A549 (cell line): ENCODE measurements at regions not wholly inside any gene's neighbourhood (a gene's known extent, or its start where the extent isn't known, plus 50 kb on each side); places are given as distances from the start of the nearest gene placed in this dataset.

ENCODE experiments used
- ATAC-seq, 2 experiments: fragments of 200-7000 bp in 1 of 2; fragments of >200 bp in 1 of 2; cut with Nextera tagmentation in 1 of 2; cut with Tn5 transposase in 1 of 2; 3 replicates each; pipeline versions ENCODE4 v1.8.0 to v1.9.1; 2018 to 2020; ENCODE audit warnings: mild to moderate bottlenecking in 1 of 2, moderate library complexity in 1 of 2
- CTCF ChIA-PET: fragments of 300-600 bp; sonication (Branson Sonifier 250); formaldehyde crosslinking; extraction: SDS; loops from one replicate; lab custom pipeline; 2021; ENCODE audit warnings: antibody characterized with exemption, inconsistent platforms; lab: Yijun Ruan, JAX
- POLR2A ChIA-PET: fragments of 350-600 bp; formaldehyde crosslinking; extraction: SDS; loops from one replicate; lab custom pipeline; 2021; ENCODE audit warnings: antibody characterized with exemption, inconsistent platforms; lab: Yijun Ruan, JAX
- DNase-seq, 2 experiments: peaks; one replicate each; pipeline versions ENCODE4 v3.0.0 to v3.0.0-alpha.2; 2011 to 2016; ENCODE audit warnings: low read depth in 1 of 2, low spot score in 1 of 2
- FAIRE-seq: peaks from 2 replicates; lab custom pipeline; 2011; peaks lifted over from hg19 to GRCh38; lab: Jason Lieb, UNC
- H3K27ac ChIP-seq, 2 experiments: fragments of >200 bp; sonication (Bioruptor Twin); formaldehyde crosslinking; 3 replicates each; pipeline ENCODE4 v1.5.1; 2016 to 2017
- H3K4me1 ChIP-seq: fragments of >200 bp; sonication (Bioruptor Twin); formaldehyde crosslinking; 3 replicates; pipeline ENCODE4 v1.6.1; 2016
- H3K4me2 ChIP-seq: fragments of >200 bp; sonication (Bioruptor Twin); formaldehyde crosslinking; 3 replicates; pipeline ENCODE4 v1.6.1; 2016
- H3K4me3 ChIP-seq: fragments of >200 bp; sonication (Bioruptor Twin); formaldehyde crosslinking; 3 replicates; pipeline ENCODE4 v1.5.1; 2016
- H3K9me3 ChIP-seq: fragments of >200 bp; sonication (Bioruptor Twin); formaldehyde crosslinking; 3 replicates; pipeline ENCODE4 v1.6.1; 2016
- ATOH8 ChIP-seq: fragments of 250-450 bp; sonication (Bioruptor Pico); IDR thresholded peaks from 2 replicates; pipeline ENCODE4 v1.5.0; 2020; ENCODE audit warnings: low read depth, mild to moderate bottlenecking, moderate library complexity
- CEBPB ChIP-seq, 2 experiments: fragments of >200 bp in 1 of 2; sonication (Bioruptor Twin) in 1 of 2; formaldehyde crosslinking in 1 of 2; IDR thresholded peaks; 2 replicates each; pipeline ENCODE4 v1.6.1; 2012 to 2016
- CHD2 ChIP-seq: fragments of 150-350 bp; IDR thresholded peaks from 2 replicates; pipeline ENCODE4 v1.6.1; 2014; ENCODE audit warnings: low read length; ENCODE audit not compliant: partially characterized antibody
- CHD4 ChIP-seq: fragments of 200-600 bp; sonication (generic); IDR thresholded peaks from 2 replicates; pipeline ENCODE4 v1.6.1; 2016; ENCODE audit warnings: antibody characterized with exemption, mild to moderate bottlenecking, borderline replicate concordance
- EHMT2 ChIP-seq: fragments of 200-600 bp; sonication (generic); IDR thresholded peaks from 2 replicates; pipeline ENCODE4 v1.6.1; 2016; ENCODE audit warnings: antibody characterized with exemption, low read depth, mild to moderate bottlenecking, moderate library complexity
- ELK1 ChIP-seq: fragments of 150-350 bp; IDR thresholded peaks from 2 replicates; pipeline ENCODE4 v1.6.1; 2014; ENCODE audit warnings: low read depth, mild to moderate bottlenecking, low read length
- ESRRA ChIP-seq: fragments of 150-350 bp; IDR thresholded peaks from 2 replicates; pipeline ENCODE4 v1.6.1; 2014; ENCODE audit warnings: mild to moderate bottlenecking, low read length, borderline replicate concordance
- FOSL2 ChIP-seq, 2 experiments: fragments of 450-650 bp in 1 of 2; fragments of >200 bp in 1 of 2; sonication (Bioruptor Twin) in 1 of 2; formaldehyde crosslinking; IDR thresholded peaks; 2 replicates each; pipeline versions ENCODE4 v1.5.0 to v1.6.1; 2016 to 2020; ENCODE audit warnings: mild to moderate bottlenecking in 1 of 2, moderate library complexity in 1 of 2
- GATA3 ChIP-seq: IDR thresholded peaks from 2 replicates; pipeline ENCODE4 v1.6.1; 2012; ENCODE audit warnings: borderline replicate concordance
- HDAC2 ChIP-seq: fragments of 200-600 bp; sonication (generic); IDR thresholded peaks from 2 replicates; pipeline ENCODE4 v1.6.1; 2016
- HEYL ChIP-seq: fragments of 250-450 bp; sonication (Bioruptor Pico); IDR thresholded peaks from 2 replicates; pipeline ENCODE4 v1.8.0; 2021; ENCODE audit warnings: mild to moderate bottlenecking, moderate library complexity
- HOXA7 ChIP-seq: fragments of 250-450 bp; sonication (Bioruptor Pico); IDR thresholded peaks from 2 replicates; pipeline ENCODE4 v1.5.0; 2020; ENCODE audit warnings: mild to moderate bottlenecking, moderate library complexity
- HOXB13 ChIP-seq: fragments of 250-450 bp; sonication (Bioruptor Pico); IDR thresholded peaks from 2 replicates; pipeline ENCODE4 v1.5.0; 2020; ENCODE audit warnings: low read depth, mild to moderate bottlenecking, moderate library complexity
- MAFK ChIP-seq: fragments of 450-650 bp; IDR thresholded peaks from 2 replicates; pipeline ENCODE4 v1.6.1; 2014; ENCODE audit not compliant: partially characterized antibody
- MAX ChIP-seq: IDR thresholded peaks from 2 replicates; pipeline ENCODE4 v1.6.1; 2012
- MAZ ChIP-seq: fragments of 150-350 bp; IDR thresholded peaks from 2 replicates; pipeline ENCODE4 v1.6.1; 2014; ENCODE audit warnings: antibody characterized with exemption, low read depth, low read length, borderline replicate concordance
- MYC ChIP-seq: IDR thresholded peaks from 2 replicates; pipeline ENCODE4 v1.6.1; 2012; ENCODE audit warnings: mild to moderate bottlenecking, inconsistent platforms, low read length, improper control_type of control experiment, borderline replicate concordance
- RARB ChIP-seq: fragments of 250-450 bp; sonication (Bioruptor Pico); IDR thresholded peaks from 2 replicates; pipeline ENCODE4 v1.8.0; 2021; ENCODE audit warnings: mild to moderate bottlenecking, moderate library complexity
- TP53 ChIP-seq: fragments of 250-450 bp; sonication (Bioruptor Pico); IDR thresholded peaks from 2 replicates; pipeline ENCODE4 v1.5.0; 2021; ENCODE audit warnings: mild to moderate bottlenecking, moderate library complexity
- ZC3H11A ChIP-seq: fragments of 450-650 bp; IDR thresholded peaks from 2 replicates; pipeline ENCODE4 v1.6.1; 2014; ENCODE audit warnings: antibody characterized with exemption, mild to moderate bottlenecking
- ZSCAN20 ChIP-seq: fragments of 250-450 bp; sonication (Bioruptor Pico); IDR thresholded peaks from 2 replicates; pipeline ENCODE4 v1.8.0; 2022; ENCODE audit warnings: mild to moderate bottlenecking, moderate library complexity
- WGBS: methylation state at CpG from one replicate; pipeline ENCODE4 v1.1.6; 2017; ENCODE audit errors: missing lambda C conversion rate; 5-methylcytosine and 5-hydroxymethylcytosine counted together
- TF ChIP-seq, protein P1 (sequence below): fragments of 250-450 bp; sonication (Bioruptor Pico); IDR thresholded peaks from 2 replicates; pipeline ENCODE4 v1.5.0; 2021; ENCODE audit warnings: mild to moderate bottlenecking, moderate library complexity, borderline replicate concordance
- TF ChIP-seq, protein P2 (sequence below): fragments of >200 bp; sonication (Bioruptor Twin); formaldehyde crosslinking; IDR thresholded peaks from 2 replicates; pipeline ENCODE4 v1.6.1; 2016

DNA sequence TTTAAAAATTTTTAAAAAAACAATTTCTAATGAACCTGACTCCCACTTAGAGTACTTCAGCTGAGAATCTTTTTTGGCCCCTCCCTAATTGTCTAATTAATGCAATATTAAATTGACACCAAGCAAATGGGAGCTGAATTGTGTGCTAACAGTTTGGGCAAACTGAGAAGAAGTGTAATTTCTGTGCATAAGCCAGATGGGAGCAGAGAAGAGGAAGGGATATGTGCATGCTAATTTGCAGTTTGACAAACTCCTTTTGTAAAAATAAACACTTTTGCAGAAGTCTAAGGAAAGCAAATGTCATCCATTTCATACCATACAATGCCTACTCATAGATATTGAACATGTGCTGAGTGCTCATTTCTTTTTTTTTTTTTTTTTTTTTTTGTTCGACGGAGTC is 332.0 kb downstream of the CYRIA start:
- 54% methylated on average over 2 of the region's 2 CpGs for WGBS
- no peak for FAIRE-seq
- H3K4me3 ChIP-seq = no peak overlapping the region
- no peaks in the 10 kb centered on the region for H3K9me3 ChIP-seq
- POLR2A ChIA-PET = no interaction called here
- no peak for ATAC-seq
- TF ChIP-seq FOSL2 (IDR thresholded peaks at IDR 0.05) (no peak), FOSL2 (CRISPR knock-in tag; IDR thresholded peaks at IDR 0.05) (no peak), HOXB13 (CRISPR knock-in tag) (no peak), ESRRA (no peak), EHMT2 (no peak), HDAC2 (no peak)
- TF ChIP-seq, protein P1, sequence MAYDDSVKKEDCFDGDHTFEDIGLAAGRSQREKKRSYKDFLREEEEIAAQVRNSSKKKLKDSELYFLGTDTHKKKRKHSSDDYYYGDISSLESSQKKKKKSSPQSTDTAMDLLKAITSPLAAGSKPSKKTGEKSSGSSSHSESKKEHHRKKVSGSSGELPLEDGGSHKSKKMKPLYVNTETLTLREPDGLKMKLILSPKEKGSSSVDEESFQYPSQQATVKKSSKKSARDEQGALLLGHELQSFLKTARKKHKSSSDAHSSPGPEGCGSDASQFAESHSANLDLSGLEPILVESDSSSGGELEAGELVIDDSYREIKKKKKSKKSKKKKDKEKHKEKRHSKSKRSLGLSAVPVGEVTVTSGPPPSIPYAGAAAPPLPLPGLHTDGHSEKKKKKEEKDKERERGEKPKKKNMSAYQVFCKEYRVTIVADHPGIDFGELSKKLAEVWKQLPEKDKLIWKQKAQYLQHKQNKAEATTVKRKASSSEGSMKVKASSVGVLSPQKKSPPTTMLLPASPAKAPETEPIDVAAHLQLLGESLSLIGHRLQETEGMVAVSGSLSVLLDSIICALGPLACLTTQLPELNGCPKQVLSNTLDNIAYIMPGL = no peak
- DNase-seq = no peak
- no peaks in the 10 kb centered on the region for H3K4me1 ChIP-seq
- CTCF ChIA-PET = no interaction called here
- no peak overlapping the region for H3K27ac ChIP-seq
- no peak overlapping the region for H3K4me2 ChIP-seq

DNA sequence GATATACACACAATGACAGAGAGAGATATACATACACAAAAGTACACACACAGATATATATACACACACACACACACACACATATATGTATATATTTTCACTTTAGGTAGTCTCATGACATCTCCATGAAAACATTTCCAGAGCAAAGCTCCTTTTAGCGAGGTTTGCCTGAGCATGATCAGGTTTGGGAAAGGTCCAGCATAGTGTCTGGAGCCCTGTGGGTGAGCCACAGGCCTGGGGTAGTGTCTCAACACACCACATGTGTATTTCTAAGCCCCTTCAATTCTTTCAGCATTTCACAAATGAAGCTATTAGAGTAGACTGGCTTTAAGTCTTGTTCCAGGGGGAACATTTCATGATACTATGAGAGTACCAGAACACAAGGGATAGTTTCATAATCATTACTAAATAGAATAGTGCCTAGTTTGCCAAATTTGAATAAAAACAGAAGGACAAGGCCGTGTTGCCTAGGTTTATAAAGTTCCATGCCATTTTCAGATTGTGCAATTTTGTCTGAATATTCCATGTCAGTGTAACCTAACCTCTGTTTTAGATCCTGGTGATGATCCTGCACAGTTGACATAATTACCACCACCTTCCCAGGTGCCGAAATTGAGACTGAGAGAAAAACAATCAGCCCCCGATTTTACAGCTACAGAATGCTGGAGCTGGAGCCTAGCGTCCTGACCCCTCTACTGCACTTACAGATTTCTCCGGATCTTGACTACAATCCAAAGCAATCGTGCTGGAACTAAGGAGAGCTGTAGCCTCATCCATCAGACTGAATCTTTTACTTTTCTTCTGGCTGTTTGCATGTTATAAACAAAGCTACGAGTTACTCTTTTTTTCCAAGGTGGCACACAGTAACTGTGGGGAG is 332.7 kb downstream of the CYRIA start:
- Histone ChIP-seq H3K4me2 (no peak overlapping the region), H3K9me3 (no peaks in the 10 kb centered on the region), H3K27ac (no peak overlapping the region), H3K4me3 (no peak overlapping the region), H3K4me1 (no peaks in the 10 kb centered on the region)
- CTCF ChIA-PET = no interaction called here
- 3% methylated on average over 8 of the region's 8 CpGs for WGBS
- DNase-seq = no peak
- POLR2A ChIA-PET = no interaction called here
- ATAC-seq = no peak; a peak in 1 of 6 replicates
- TF ChIP-seq ZC3H11A (no peak), CHD2 (no peak), GATA3 (no peak), MYC (no peak), FOSL2 (IDR thresholded peaks at IDR 0.05) (no peak), FOSL2 (CRISPR knock-in tag; IDR thresholded peaks at IDR 0.05) (no peak), HEYL (no peak), RARB (no peak), MAFK (no peak), CEBPB (IDR thresholded peaks at IDR 0.05) (no peak), ZSCAN20 (CRISPR knock-in tag) (no peak), CHD4 (no peak), TP53 (CRISPR knock-in tag) (no peak), ATOH8 (CRISPR knock-in tag) (no peak), MAZ (no peak)
- TF ChIP-seq, protein P2, sequence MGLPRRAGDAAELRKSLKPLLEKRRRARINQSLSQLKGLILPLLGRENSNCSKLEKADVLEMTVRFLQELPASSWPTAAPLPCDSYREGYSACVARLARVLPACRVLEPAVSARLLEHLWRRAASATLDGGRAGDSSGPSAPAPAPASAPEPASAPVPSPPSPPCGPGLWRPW = no peak
- FAIRE-seq = no peak

DNA sequence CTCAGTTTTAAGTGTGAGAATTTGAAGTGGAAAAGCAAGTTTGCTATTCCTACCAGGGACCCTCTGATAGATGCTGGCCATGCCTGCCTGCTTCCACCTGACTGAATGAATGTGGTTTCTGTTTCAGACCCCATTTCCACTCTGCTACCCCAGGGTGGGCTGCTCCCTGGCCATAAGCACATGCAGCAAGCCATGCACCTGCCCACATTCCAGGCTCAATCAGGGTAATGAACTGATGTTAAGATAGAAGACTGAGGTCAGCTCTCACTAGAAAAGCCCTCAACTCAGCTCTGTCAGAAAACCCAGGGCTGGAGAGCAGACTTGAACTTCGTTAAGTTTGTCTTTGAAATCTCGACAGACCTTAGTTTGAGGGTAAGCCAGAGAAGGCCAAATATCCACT is 333.9 kb downstream of the CYRIA start:
- ChIA-PET CTCF (no interaction called here), POLR2A (no interaction called here)
- ATAC-seq = no peak
- Histone ChIP-seq H3K4me1 (no peaks in the 10 kb centered on the region), H3K4me3 (no peak overlapping the region), H3K9me3 (no peaks in the 10 kb centered on the region), H3K4me2 (no peak overlapping the region), H3K27ac (no peak overlapping the region)
- no peak for DNase-seq
- FAIRE-seq = no peak
- 3% methylated on average over 2 of the region's 2 CpGs for WGBS
- TF ChIP-seq ELK1 (no peak), MAZ (no peak), HOXA7 (CRISPR knock-in tag) (no peak), MAX (no peak), ATOH8 (CRISPR knock-in tag) (no peak), ZSCAN20 (CRISPR knock-in tag) (no peak)
